HCEC 1CT (cell line): ENCODE measurements at regions not wholly inside any gene's neighbourhood (a gene's known extent, or its start where the extent isn't known, plus 50 kb on each side); places are given as distances from the start of the nearest gene placed in this dataset.
"Not testable (repeated sequence)": the region's sequence is repeated elsewhere in the genome, so short reads cannot be mapped to it uniquely, and the experiment has no call there.

Experiments
- DNase-seq: peaks from one replicate; pipeline ENCODE4 v3.0.0-alpha.2; 2017

- DNase-seq: not testable (repeated sequence)
Observed at GRCh38 chr7:101679653-101680173, 50.6 kb upstream of the MYL10 start.

DNA sequence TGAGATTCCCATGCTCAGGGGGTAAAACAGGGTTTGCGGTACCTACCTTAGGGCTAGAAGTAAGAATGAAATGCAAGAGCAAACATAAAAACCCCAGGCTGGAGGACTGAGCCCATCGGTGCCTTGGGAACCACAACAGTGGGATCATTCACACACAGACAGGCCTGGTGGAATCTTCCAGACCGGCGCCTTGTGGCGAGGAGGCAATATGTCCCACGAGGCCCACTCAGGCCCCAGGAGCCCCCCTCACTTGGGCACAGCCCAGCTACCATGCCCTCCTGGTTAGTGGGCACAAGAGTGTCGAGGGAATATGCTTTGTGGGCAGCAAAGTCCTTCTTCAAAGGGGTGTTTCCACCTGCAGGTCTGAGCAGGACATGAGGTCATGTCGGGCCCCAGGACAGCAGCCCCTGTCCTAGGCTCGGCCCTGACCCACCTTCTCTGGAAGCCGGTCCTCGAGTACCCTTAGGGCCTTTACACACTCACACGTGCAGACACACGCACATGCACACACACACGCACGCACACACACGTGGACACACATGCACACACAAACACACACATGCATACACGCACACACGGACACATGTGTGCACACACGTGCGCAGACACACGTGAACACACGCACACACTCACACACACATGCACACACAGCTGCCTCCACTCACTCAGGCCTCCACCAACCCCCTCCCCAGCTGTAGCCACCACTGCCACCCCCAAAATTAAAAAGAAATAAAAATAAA lies 51.5 kb upstream of the MYL10 start:
- no peak for DNase-seq

DNA sequence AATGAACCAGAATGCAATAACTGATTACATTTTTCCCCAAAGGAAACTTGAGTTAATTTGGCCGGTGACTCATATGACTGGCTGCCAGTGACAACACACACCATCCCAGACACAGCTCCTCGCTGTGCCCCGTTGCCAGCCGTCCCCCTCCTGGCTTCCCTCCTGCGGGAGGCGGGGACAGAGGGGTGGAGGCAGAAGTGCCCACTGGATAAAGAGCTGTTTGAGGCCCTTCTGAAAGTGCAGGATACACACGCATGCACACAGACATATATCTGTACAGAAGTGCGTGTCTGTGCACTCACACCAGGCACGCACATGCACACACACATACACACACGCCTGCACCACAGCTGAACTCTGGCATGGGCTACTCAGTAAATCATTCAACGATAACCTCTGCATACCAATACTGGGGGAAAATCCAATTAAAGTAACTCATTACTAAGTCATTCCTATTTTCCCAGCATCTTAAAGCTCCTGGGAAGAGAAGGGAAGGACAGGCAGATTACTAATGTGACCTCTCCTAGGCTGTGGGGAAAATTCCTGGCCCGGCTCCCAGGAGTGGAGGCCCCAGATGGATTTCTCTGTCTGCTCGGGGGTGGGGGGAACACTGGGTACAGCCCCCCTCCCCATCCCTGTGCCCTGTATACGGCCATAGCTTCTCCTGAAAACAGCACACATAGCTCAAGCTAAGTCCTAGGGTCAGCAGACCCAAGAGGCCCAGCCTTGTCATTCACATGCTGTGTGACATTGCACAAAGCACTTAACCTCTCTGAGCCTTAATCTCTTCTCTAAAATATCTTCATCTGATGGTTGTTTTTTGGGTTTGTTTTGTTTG lies 52.3 kb upstream of the MYL10 start:
- peak; percentile 70 for DNase-seq

GRCh38 chr7:101684983-101685330 lies 55.9 kb upstream of the MYL10 start:
- DNase-seq: no peak

- DNase-seq: no peak
Observed at GRCh38 chr7:101686030-101686429, 56.9 kb upstream of the MYL10 start.

DNA sequence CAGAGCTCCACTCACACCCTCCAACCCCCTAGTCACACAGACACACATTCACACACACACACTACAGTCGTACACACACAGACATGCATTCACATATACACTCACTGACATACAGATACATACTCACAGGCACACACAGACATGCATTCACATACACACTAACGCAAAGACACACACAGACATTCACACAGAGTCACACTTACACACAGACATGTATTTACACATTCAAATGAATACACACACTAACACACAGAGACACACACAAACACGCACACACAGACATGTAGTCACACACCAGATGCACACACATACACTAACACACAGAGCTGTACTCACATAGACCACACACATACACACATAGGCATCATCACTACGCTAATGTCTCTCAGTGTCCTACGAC lies 58.0 kb upstream of the MYL10 start:
- no peak for DNase-seq

DNA sequence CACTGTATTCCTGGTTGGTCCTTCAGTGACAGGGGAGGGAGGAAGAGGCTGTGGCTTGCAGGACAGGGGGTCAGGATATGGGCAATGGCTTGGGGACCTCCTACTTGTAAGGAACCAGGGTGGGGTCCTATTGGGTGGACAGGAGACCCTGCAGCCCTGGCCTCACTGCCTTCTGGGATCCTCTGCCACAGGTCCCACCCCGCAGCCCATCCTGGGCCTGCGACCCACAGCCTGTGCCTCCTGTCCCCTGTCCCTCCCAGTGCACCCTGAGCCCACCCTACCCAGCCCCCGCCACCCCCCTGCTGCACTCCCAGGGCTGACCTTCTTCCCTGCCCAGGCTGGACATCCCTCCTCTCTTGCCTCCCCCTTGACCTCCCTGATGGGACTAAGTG lies 58.7 kb upstream of the MYL10 start:
- DNase-seq: no peak

DNA sequence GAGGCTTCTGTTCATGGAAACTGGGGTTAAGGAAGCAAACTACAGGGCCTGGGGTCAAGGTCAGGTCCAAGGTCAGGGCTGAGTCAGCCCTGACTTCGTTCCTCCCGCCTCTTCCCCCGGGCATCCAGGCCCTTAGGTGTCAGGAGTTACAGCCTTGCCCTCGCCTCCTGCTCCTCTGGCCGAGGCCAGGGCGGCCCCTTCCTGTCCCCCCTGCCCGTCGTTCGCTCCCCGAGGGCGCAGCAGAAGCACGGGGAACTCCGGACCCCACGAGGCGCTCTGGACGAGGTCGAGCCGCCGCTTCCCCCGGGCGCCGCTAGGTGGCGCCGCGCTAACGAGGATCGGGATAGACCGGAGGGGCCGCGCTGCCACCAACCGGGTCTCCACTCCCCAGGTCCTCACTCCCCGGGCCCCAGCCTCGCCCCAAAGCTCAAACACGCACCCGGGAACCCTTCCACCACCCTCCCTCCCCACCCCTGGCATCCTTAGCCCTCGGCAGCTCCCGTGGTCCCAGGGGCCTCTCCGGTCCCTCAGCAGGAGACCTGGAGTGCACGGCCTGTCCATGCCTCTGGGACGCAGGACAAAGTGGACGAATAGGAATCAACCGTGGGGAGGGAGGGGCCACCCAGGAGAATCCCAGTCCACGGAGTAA lies 59.2 kb upstream of the MYL10 start:
- DNase-seq: peak; percentile 35

- DNase-seq: no peak
Observed at GRCh38 chr7:101688995-101689907, 60.2 kb upstream of the MYL10 start.

DNA sequence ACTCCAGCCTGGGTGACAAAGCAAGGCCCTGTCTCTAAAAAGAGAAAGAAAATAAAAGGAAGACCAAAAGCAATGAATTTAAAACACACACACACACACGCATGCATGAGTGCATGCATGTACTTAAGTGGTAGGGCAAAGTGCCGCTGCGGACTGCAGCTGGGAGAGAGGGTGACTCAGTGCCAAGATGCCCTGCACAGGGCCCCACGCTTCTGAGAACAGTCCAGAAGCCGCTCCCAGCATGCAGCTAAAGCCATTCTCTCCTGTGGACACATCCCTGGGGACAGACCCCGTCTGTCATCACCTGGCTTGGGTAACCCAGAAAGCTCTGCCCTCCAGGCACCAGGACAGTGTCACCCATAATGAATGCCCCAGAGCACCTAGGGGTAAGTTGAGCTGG lies 61.0 kb upstream of the MYL10 start:
- no peak for DNase-seq

GRCh38 chr7:101691822-101692384 lies 62.8 kb upstream of the MYL10 start:
- DNase-seq: no peak

GRCh38 chr7:101693498-101694091 lies 64.5 kb upstream of the MYL10 start:
- no peak for DNase-seq

DNA sequence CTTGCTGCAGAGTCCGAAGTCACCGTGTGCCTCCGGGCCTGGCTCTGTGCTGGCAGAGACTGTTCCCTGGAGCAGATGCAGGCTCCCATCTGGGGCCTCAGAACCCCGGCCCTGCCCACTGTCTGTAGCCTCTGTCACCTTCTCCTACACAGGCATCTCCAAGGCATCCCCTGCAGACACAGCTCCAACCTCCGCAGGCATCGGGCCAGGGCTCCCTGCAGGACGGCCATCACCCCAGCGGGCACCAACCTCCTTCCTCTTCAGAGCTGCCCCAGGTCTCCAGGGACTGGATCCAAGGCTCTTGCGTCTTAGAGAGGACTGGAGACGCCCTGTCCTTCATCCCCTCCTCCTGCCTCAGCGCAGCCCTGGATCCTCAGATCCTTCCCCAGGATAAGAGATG lies 69.9 kb upstream of the MYL10 start:
- no peak for DNase-seq

GRCh38 chr7:101699399-101699798 lies 70.3 kb upstream of the MYL10 start:
- no peak for DNase-seq

DNA sequence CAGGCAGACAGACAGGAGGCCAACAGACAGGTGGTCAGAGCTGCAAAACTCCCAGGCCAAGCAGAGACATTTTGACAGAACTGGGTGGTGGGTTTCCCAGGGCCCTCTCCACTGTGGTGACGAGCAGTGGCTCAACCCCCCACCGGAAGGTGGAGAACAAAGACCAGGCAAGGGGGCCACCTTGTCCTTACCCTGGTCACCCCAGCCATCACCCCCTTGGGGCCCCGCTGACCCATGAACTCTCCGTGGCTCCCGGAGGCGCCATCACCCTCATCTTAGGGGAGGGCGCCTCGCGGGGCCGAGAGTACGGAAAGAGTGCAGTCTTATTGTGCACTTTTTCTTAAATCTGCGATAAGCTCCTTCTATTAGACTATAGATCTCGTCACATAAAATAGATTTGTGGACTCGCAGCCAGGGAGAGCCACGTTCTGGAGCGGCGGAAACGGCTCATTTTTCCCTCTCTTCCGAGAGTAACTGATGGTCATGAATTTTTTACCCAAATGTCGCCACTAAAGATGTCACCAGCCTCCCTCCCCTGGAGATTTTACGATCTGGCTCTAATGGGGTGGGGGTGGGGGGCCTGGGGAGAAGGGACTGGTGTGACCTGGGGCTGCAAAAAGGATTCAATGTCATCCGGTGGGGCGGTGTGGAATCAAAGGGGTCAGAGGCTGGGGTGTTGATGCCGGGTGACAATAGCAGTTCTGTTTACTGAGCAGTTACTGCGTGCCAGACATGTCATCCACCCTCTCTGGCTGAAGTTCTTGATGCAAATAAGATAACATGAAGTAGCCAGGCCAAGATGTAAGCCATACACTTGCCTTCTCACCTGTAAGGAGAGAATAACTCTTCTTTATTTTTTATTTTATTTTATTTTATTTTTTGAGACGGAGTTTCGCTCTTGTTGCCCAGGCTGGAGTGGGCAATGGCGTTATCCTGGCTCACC lies 71.1 kb upstream of the MYL10 start:
- no peak for DNase-seq

GRCh38 chr7:101701153-101701794 lies 72.2 kb upstream of the MYL10 start:
- no peak for DNase-seq

GRCh38 chr7:101702362-101702850 lies 73.3 kb upstream of the MYL10 start:
- peak; percentile 3 for DNase-seq

GRCh38 chr7:101705331-101705730 lies 76.2 kb upstream of the MYL10 start:
- DNase-seq: peak; percentile 17

GRCh38 chr7:101707587-101707986 lies 78.5 kb upstream of the MYL10 start:
- no peak for DNase-seq

DNA sequence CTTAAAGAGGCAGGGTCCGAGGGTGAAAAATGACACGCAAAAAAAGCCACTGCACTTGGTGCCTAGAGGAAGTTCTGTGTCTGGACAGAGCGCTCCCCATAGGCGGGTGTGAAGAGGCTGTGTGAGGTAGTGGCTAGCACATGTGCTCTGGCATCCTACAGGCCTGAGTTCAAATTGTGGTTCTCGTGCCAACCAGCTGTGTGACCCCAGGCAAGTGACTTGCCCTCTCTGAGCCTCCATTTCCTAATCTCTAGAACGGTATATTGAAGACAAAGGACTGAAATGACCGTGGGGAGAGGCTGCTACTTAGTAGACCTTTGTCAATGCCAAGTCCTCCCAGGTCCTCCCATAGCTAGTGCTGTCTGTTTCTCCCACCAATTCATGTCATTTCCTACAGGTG lies 79.1 kb upstream of the MYL10 start:
- DNase-seq: no peak
